SK-N-SH (cell line): ENCODE measurements at regions not wholly inside any gene's neighbourhood (a gene's known extent, or its start where the extent isn't known, plus 50 kb on each side); places are given as distances from the start of the nearest gene placed in this dataset.

Source experiments
- CTCF ChIA-PET: fragments of 300-600, 350-600 bp; formaldehyde crosslinking; extraction: SDS; loops from one replicate; lab custom pipeline; 2021; lab: Yijun Ruan, JAX
- POLR2A ChIA-PET: fragments of 350-600 bp; sonication (Branson Sonifier 250); formaldehyde crosslinking; extraction: SDS; loops from one replicate; lab custom pipeline; 2020; ENCODE audit warnings: antibody characterized with exemption, inconsistent platforms; lab: Yijun Ruan, JAX
- DNase-seq: peaks from one replicate; pipeline ENCODE4 v3.0.0; 2012
- H2AFZ ChIP-seq: fragments of 200-600 bp; sonication (generic); 2 replicates; pipeline ENCODE4 v1.8.1; 2016; ENCODE audit warnings: antibody characterized with exemption, mild to moderate bottlenecking, low read depth
- H3F3A ChIP-seq: fragments of 200-600 bp; sonication (generic); replicated peaks from 2 replicates; pipeline ENCODE3; 2016; ENCODE audit warnings: antibody characterized with exemption, mild to moderate bottlenecking; ENCODE audit not compliant: insufficient read depth
- H3K27ac ChIP-seq, 2 experiments: fragments of 200-500 bp in 1 of 2; fragments of 200-600 bp in 1 of 2; sonication (Bioruptor generic) in 1 of 2; sonication (generic), shearing (Covaris generic) in 1 of 2; 2 replicates each; pipeline versions ENCODE4 v1.5.1 to v1.6.1; 2014 to 2016; ENCODE audit warnings: low read depth in 2 of 2, inconsistent platforms in 1 of 2, low read length in 1 of 2, mild to moderate bottlenecking in 1 of 2, mixed read lengths in 1 of 2
- H3K27me3 ChIP-seq: fragments of 200-600 bp; sonication (generic), shearing (Covaris generic); 2 replicates; pipeline ENCODE4 v1.6.1; 2016; ENCODE audit warnings: mixed run types; ENCODE audit not compliant: insufficient read depth
- H3K36me3 ChIP-seq, 2 experiments: fragments of 200-500 bp in 1 of 2; fragments of 200-600 bp in 1 of 2; sonication (Bioruptor generic) in 1 of 2; sonication (generic) in 1 of 2; replicated peaks in 1 of 2; 2 replicates each; pipeline versions ENCODE3 to v1.5.1; 2014 to 2016; ENCODE audit warnings: low read length in 1 of 2, mild to moderate bottlenecking in 1 of 2; ENCODE audit not compliant: insufficient read depth in 2 of 2, control insufficient read depth in 1 of 2
- H3K4me1 ChIP-seq, 2 experiments: fragments of 200-500 bp in 1 of 2; fragments of 200-600 bp in 1 of 2; sonication (Bioruptor generic) in 1 of 2; sonication (generic), shearing (Covaris generic) in 1 of 2; 2 replicates each; pipeline versions ENCODE4 v1.5.1 to v1.6.1; 2014 to 2016; ENCODE audit warnings: low read depth in 1 of 2, low read length in 1 of 2, mixed run types in 1 of 2; ENCODE audit not compliant: insufficient read depth in 2 of 2, control insufficient read depth in 1 of 2
- H3K4me2 ChIP-seq: fragments of 200-600 bp; sonication (generic), shearing (Covaris generic); 2 replicates; pipeline ENCODE4 v1.6.1; 2017; ENCODE audit warnings: mixed run types
- H3K4me3 ChIP-seq, 2 experiments: fragments of 200-500 bp in 1 of 2; fragments of 200-600 bp in 1 of 2; sonication (Bioruptor generic) in 1 of 2; sonication (generic), shearing (Covaris generic) in 1 of 2; 2 replicates each; pipeline versions ENCODE4 v1.5.1 to v1.8.1; 2014 to 2016; ENCODE audit warnings: low read depth in 2 of 2, inconsistent platforms in 1 of 2, low read length in 1 of 2, mild to moderate bottlenecking in 1 of 2, mixed read lengths in 1 of 2, moderate library complexity in 1 of 2
- H3K79me2 ChIP-seq: fragments of 200-600 bp; sonication (generic); 2 replicates; pipeline ENCODE4 v1.8.1; 2017; ENCODE audit warnings: mild to moderate bottlenecking; ENCODE audit not compliant: insufficient read depth
- H3K9ac ChIP-seq: fragments of 200-600 bp; sonication (generic); 2 replicates; pipeline ENCODE4 v1.6.1; 2017; ENCODE audit warnings: mixed run types
- H3K9me2 ChIP-seq: fragments of 200-600 bp; sonication (generic); 2 replicates; pipeline ENCODE4 v1.6.1; 2017; ENCODE audit warnings: mixed run types
- H3K9me3 ChIP-seq: fragments of 200-600 bp; sonication (generic); 2 replicates; pipeline ENCODE4 v1.6.1; 2017; ENCODE audit warnings: mixed run types, mild to moderate bottlenecking, moderate library complexity
- H4K20me1 ChIP-seq: fragments of 200-600 bp; sonication (generic); 2 replicates; pipeline ENCODE4 v1.6.1; 2017; ENCODE audit warnings: mild to moderate bottlenecking, mixed run types; ENCODE audit not compliant: insufficient read depth
- EZH2phosphoT487 ChIP-seq: fragments of 200-600 bp; sonication (generic); IDR thresholded peaks from 2 replicates; pipeline ENCODE4 v1.6.1; 2017; ENCODE audit warnings: low read depth, mixed run types, mild to moderate bottlenecking, antibody characterized with exemption, moderate library complexity, borderline replicate concordance
- FOXM1 ChIP-seq: IDR thresholded peaks from 2 replicates; pipeline ENCODE4 v1.4.0; 2012; ENCODE audit warnings: low read depth, mild to moderate bottlenecking
- GATA2 ChIP-seq: sonication (generic); formaldehyde crosslinking; IDR thresholded peaks from 2 replicates; pipeline ENCODE4 v1.5.0; 2020; ENCODE audit warnings: mild to moderate bottlenecking, missing genetic modification reagents
- NFIC ChIP-seq: IDR thresholded peaks from 2 replicates; pipeline ENCODE4 v1.4.0; 2012; ENCODE audit warnings: borderline replicate concordance
- NRF1 ChIP-seq: IDR thresholded peaks from 2 replicates; pipeline ENCODE4 v1.6.1; 2012; ENCODE audit warnings: low read depth, mild to moderate bottlenecking, low read length
- RAD21 ChIP-seq: IDR thresholded peaks from 2 replicates; pipeline ENCODE4 v1.6.1; 2012; ENCODE audit warnings: mild to moderate bottlenecking, low read length
- RXRA ChIP-seq: IDR thresholded peaks from 2 replicates; pipeline ENCODE4 v1.4.0; 2012; ENCODE audit warnings: low read depth, mild to moderate bottlenecking, borderline replicate concordance
- SIN3A ChIP-seq: IDR thresholded peaks from 2 replicates; pipeline ENCODE4 v1.6.1; 2012; ENCODE audit warnings: low read depth, mild to moderate bottlenecking, low read length, moderate library complexity, borderline replicate concordance
- SMC3 ChIP-seq: IDR thresholded peaks from 2 replicates; pipeline ENCODE4 v1.6.1; 2012; ENCODE audit warnings: low read depth, low read length, improper control_type of control experiment
- TAF1 ChIP-seq: IDR thresholded peaks from 2 replicates; pipeline ENCODE4 v1.6.1; 2012; ENCODE audit warnings: low read depth, mild to moderate bottlenecking, low read length, moderate library complexity, borderline replicate concordance
- TEAD4 ChIP-seq: IDR thresholded peaks from 2 replicates; pipeline ENCODE4 v1.4.0; 2012; ENCODE audit warnings: mild to moderate bottlenecking, borderline replicate concordance; ENCODE audit not compliant: insufficient read depth
- WGBS: methylation state at CpG from one replicate; pipeline ENCODE4 v1.1.6; 2017; ENCODE audit warnings: low lambda C conversion rate; 5-methylcytosine and 5-hydroxymethylcytosine counted together
- TF ChIP-seq, protein P1 (sequence below): IDR thresholded peaks from 2 replicates; pipeline ENCODE4 v1.4.0; 2012; ENCODE audit warnings: low read depth
- TF ChIP-seq, protein P2 (sequence below): fragments of 150-350 bp; IDR thresholded peaks from 2 replicates; pipeline ENCODE4 v1.6.1; 2017; ENCODE audit warnings: antibody characterized with exemption, low read length, low read depth, borderline replicate concordance
- TF ChIP-seq, protein P3 (sequence below): IDR thresholded peaks from 2 replicates; pipeline ENCODE4 v1.4.0; 2012; ENCODE audit warnings: low read depth, borderline replicate concordance
- TF ChIP-seq, protein P4 (sequence below): fragments of 150-350 bp; IDR thresholded peaks from 2 replicates; pipeline ENCODE4 v1.6.1; 2016; ENCODE audit warnings: mild to moderate bottlenecking, low read depth, low read length
- TF ChIP-seq, protein P5 (sequence below): fragments of 200-600 bp; sonication (generic); IDR thresholded peaks from 2 replicates; pipeline ENCODE4 v1.6.1; 2017; ENCODE audit warnings: antibody characterized with exemption, mild to moderate bottlenecking, moderate library complexity
- TF ChIP-seq, protein P6 (sequence below): IDR thresholded peaks from 2 replicates; pipeline ENCODE4 v1.6.1; 2012; ENCODE audit warnings: mild to moderate bottlenecking, low read depth, low read length, moderate library complexity
- TF ChIP-seq, protein P7 (sequence below): IDR thresholded peaks from 2 replicates; pipeline ENCODE4; 2012

DNA sequence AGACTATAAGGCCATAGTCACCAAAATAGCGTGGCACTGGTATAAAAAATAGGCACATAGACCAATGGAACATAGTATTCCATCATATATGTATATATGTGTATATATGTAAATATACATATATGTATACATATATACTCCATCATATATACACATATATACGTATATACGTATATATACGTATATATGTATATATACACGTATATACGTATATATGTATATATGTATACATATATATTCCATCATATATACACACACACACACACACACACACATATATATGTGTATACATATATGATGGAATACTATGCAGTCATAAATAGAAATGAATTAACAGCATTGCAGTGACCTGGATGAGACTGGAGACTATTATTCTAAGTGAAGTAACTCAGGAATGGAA lies 204.6 kb downstream of the LTN1 start (continued):
- TF ChIP-seq, protein P1, sequence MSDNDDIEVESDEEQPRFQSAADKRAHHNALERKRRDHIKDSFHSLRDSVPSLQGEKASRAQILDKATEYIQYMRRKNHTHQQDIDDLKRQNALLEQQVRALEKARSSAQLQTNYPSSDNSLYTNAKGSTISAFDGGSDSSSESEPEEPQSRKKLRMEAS, result no peak
- TF ChIP-seq SIN3A (no peak), NFIC (no peak), RAD21 (no peak), TEAD4 (no peak)
- TF ChIP-seq, protein P2, sequence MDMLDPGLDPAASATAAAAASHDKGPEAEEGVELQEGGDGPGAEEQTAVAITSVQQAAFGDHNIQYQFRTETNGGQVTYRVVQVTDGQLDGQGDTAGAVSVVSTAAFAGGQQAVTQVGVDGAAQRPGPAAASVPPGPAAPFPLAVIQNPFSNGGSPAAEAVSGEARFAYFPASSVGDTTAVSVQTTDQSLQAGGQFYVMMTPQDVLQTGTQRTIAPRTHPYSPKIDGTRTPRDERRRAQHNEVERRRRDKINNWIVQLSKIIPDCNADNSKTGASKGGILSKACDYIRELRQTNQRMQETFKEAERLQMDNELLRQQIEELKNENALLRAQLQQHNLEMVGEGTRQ, result no peak
- TF ChIP-seq, protein P3, sequence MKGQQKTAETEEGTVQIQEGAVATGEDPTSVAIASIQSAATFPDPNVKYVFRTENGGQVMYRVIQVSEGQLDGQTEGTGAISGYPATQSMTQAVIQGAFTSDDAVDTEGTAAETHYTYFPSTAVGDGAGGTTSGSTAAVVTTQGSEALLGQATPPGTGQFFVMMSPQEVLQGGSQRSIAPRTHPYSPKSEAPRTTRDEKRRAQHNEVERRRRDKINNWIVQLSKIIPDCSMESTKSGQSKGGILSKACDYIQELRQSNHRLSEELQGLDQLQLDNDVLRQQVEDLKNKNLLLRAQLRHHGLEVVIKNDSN, result no peak

DNA sequence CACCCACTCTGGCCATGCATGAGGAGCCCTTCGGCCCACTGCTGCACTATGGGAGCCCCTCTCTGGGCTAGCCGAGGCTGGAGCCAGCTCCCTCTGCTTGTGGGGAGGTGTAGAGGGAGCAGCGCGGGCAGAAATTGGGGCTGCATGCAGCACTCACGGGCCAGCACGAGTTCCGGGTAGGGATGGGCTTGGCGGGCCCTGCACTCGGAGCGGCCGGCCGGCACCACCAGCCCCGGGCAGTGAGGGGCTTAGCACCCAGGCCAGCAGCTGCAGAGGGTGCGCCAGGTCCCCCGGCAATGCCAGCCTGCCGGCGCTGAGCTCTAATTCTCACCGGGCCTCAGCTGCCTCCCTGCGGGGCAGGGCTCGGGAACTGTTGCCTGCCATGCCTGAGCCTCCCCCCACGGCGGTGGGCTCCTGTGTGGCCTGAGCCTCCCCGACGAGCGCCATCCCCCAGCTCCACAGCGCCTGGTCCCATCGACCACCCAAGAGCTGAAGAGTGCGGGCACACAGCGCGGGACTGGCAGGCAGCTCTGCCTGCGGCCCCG lies 209.0 kb downstream of the LTN1 start:
- H3K27me3 ChIP-seq, result no peaks in the 10 kb centered on the region
- DNase-seq, result no peak
- H3K79me2 ChIP-seq, result no peaks in the 10 kb centered on the region
- 72% methylated on average over 7 of the region's 32 CpGs for WGBS
- no peaks in the 10 kb centered on the region for H3K9me3 ChIP-seq
- no peak overlapping the region for H3K27ac ChIP-seq
- H3K9ac ChIP-seq, result no peak overlapping the region
- H2AFZ ChIP-seq, result no peak overlapping the region
- ChIA-PET CTCF (no interaction called here), POLR2A (no interaction called here)
- no peaks in the 10 kb centered on the region for H3F3A ChIP-seq
- H3K4me3 ChIP-seq, result no peak overlapping the region
- no peaks in the 10 kb centered on the region for H4K20me1 ChIP-seq
- no peaks in the 10 kb centered on the region for H3K36me3 ChIP-seq
- H3K4me2 ChIP-seq, result no peak overlapping the region
- no peaks in the 10 kb centered on the region for H3K9me2 ChIP-seq
- H3K4me1 ChIP-seq, result no peaks in the 10 kb centered on the region
- TF ChIP-seq FOXM1 (no peak), NRF1 (no peak), EZH2phosphoT487 (no peak), TAF1 (no peak), SMC3 (no peak), RXRA (no peak), GATA2 (no peak), NFIC (no peak)
- TF ChIP-seq, protein P4, sequence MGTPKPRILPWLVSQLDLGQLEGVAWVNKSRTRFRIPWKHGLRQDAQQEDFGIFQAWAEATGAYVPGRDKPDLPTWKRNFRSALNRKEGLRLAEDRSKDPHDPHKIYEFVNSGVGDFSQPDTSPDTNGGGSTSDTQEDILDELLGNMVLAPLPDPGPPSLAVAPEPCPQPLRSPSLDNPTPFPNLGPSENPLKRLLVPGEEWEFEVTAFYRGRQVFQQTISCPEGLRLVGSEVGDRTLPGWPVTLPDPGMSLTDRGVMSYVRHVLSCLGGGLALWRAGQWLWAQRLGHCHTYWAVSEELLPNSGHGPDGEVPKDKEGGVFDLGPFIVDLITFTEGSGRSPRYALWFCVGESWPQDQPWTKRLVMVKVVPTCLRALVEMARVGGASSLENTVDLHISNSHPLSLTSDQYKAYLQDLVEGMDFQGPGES, result no peak
- TF ChIP-seq, protein P5, sequence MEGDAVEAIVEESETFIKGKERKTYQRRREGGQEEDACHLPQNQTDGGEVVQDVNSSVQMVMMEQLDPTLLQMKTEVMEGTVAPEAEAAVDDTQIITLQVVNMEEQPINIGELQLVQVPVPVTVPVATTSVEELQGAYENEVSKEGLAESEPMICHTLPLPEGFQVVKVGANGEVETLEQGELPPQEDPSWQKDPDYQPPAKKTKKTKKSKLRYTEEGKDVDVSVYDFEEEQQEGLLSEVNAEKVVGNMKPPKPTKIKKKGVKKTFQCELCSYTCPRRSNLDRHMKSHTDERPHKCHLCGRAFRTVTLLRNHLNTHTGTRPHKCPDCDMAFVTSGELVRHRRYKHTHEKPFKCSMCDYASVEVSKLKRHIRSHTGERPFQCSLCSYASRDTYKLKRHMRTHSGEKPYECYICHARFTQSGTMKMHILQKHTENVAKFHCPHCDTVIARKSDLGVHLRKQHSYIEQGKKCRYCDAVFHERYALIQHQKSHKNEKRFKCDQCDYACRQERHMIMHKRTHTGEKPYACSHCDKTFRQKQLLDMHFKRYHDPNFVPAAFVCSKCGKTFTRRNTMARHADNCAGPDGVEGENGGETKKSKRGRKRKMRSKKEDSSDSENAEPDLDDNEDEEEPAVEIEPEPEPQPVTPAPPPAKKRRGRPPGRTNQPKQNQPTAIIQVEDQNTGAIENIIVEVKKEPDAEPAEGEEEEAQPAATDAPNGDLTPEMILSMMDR, result no peak
- TF ChIP-seq, protein P6, sequence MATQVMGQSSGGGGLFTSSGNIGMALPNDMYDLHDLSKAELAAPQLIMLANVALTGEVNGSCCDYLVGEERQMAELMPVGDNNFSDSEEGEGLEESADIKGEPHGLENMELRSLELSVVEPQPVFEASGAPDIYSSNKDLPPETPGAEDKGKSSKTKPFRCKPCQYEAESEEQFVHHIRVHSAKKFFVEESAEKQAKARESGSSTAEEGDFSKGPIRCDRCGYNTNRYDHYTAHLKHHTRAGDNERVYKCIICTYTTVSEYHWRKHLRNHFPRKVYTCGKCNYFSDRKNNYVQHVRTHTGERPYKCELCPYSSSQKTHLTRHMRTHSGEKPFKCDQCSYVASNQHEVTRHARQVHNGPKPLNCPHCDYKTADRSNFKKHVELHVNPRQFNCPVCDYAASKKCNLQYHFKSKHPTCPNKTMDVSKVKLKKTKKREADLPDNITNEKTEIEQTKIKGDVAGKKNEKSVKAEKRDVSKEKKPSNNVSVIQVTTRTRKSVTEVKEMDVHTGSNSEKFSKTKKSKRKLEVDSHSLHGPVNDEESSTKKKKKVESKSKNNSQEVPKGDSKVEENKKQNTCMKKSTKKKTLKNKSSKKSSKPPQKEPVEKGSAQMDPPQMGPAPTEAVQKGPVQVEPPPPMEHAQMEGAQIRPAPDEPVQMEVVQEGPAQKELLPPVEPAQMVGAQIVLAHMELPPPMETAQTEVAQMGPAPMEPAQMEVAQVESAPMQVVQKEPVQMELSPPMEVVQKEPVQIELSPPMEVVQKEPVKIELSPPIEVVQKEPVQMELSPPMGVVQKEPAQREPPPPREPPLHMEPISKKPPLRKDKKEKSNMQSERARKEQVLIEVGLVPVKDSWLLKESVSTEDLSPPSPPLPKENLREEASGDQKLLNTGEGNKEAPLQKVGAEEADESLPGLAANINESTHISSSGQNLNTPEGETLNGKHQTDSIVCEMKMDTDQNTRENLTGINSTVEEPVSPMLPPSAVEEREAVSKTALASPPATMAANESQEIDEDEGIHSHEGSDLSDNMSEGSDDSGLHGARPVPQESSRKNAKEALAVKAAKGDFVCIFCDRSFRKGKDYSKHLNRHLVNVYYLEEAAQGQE, result no peak
- TF ChIP-seq, protein P7, sequence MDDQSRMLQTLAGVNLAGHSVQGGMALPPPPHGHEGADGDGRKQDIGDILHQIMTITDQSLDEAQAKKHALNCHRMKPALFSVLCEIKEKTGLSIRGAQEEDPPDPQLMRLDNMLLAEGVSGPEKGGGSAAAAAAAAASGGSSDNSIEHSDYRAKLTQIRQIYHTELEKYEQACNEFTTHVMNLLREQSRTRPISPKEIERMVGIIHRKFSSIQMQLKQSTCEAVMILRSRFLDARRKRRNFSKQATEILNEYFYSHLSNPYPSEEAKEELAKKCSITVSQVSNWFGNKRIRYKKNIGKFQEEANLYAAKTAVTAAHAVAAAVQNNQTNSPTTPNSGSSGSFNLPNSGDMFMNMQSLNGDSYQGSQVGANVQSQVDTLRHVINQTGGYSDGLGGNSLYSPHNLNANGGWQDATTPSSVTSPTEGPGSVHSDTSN, result no peak
- TF ChIP-seq, protein P1, result no peak
- TF ChIP-seq, protein P2, result no peak
